ENCODE measurements at regions not wholly inside any gene's neighbourhood (a gene's known extent, or its start where the extent isn't known, plus 50 kb on each side); places are given as distances from the start of the nearest gene placed in this dataset.

- no peaks in the 10 kb centered on the region for H3K4me1 ChIP-seq (ENCODE audit: control insufficient read depth, extremely low read depth, insufficient read depth, low read length)
- no peaks in the 10 kb centered on the region for H4K20me1 ChIP-seq (ENCODE audit: control insufficient read depth, extremely low read depth, insufficient read depth, low read length)
- no peak overlapping the region for H3K4me3 ChIP-seq (replicated peaks in 1 of 4; ENCODE audit: control extremely low read depth in 1 of 4, insufficient read depth in 1 of 4, low read depth in 3 of 4, low read length in 4 of 4)
- no peak overlapping the region for H2AFZ ChIP-seq (ENCODE audit: low read length)
- H3K79me2 ChIP-seq (ENCODE audit: control insufficient read depth, insufficient read depth, low read length): no peaks in the 10 kb centered on the region
- H3K27ac ChIP-seq (ENCODE audit: insufficient read depth, low read length): no peak overlapping the region
- no peaks in the 10 kb centered on the region for H3K9me3 ChIP-seq (ENCODE audit: control insufficient read depth, insufficient read depth, low read depth, low read length)
- H3K9ac ChIP-seq (ENCODE audit: insufficient read depth, low read length): no peak overlapping the region
- no peaks in the 10 kb centered on the region for H3K27me3 ChIP-seq (ENCODE audit: control insufficient read depth, insufficient read depth, low read length)
- H3K36me3 ChIP-seq (ENCODE audit: control insufficient read depth, insufficient read depth, low read length): no peaks in the 10 kb centered on the region
- H3K4me2 ChIP-seq (ENCODE audit: extremely low read depth, insufficient read depth, low read length): no peak overlapping the region
- DNase-seq (ENCODE audit: low read depth in 2 of 2): no peak
- TF ChIP-seq EZH2 (IDR thresholded peaks at IDR 0.05; ENCODE audit: low read length, missing control alignments): no peak
- no peak for TF ChIP-seq CTCF (conservative IDR thresholded peaks at IDR 0.05 in 1 of 2, IDR thresholded peaks at IDR 0.05 in 1 of 2; ENCODE audit: low read depth in 1 of 2, low read length in 2 of 2)
Observed at GRCh38 chr12:46701356-46701755, 124.4 kb downstream of the SLC38A4 start.

GRCh38 chr12:46699986-46700385, 125.8 kb downstream of the SLC38A4 start:
- no peaks in the 10 kb centered on the region for H4K20me1 ChIP-seq (ENCODE audit: control insufficient read depth, extremely low read depth, insufficient read depth, low read length)
- no peaks in the 10 kb centered on the region for H3K9me3 ChIP-seq (ENCODE audit: control insufficient read depth, insufficient read depth, low read depth, low read length)

GRCh38 chr12:46698003-46698402, 127.8 kb downstream of the SLC38A4 start:
- DNase-seq (ENCODE audit: low read depth in 2 of 2): no peak
- H3K27ac ChIP-seq (ENCODE audit: insufficient read depth, low read length): no peak overlapping the region
- no peaks in the 10 kb centered on the region for H3K9me3 ChIP-seq (ENCODE audit: control insufficient read depth, insufficient read depth, low read depth, low read length)
- H4K20me1 ChIP-seq (ENCODE audit: control insufficient read depth, extremely low read depth, insufficient read depth, low read length): no peaks in the 10 kb centered on the region
- no peaks in the 10 kb centered on the region for H3K4me1 ChIP-seq (ENCODE audit: control insufficient read depth, extremely low read depth, insufficient read depth, low read length)
- no peaks in the 10 kb centered on the region for H3K36me3 ChIP-seq (ENCODE audit: control insufficient read depth, insufficient read depth, low read length)
- H3K79me2 ChIP-seq (ENCODE audit: control insufficient read depth, insufficient read depth, low read length): no peaks in the 10 kb centered on the region
- H3K9ac ChIP-seq (ENCODE audit: insufficient read depth, low read length): no peak overlapping the region
- no peak overlapping the region for H2AFZ ChIP-seq (ENCODE audit: low read length)
- H3K4me3 ChIP-seq (replicated peaks in 1 of 4; ENCODE audit: control extremely low read depth in 1 of 4, insufficient read depth in 1 of 4, low read depth in 3 of 4, low read length in 4 of 4): no peak overlapping the region
- no peak overlapping the region for H3K4me2 ChIP-seq (ENCODE audit: extremely low read depth, insufficient read depth, low read length)
- no peaks in the 10 kb centered on the region for H3K27me3 ChIP-seq (ENCODE audit: control insufficient read depth, insufficient read depth, low read length)
- TF ChIP-seq EZH2 (IDR thresholded peaks at IDR 0.05; ENCODE audit: low read length, missing control alignments): no peak
- no peak for TF ChIP-seq CTCF (conservative IDR thresholded peaks at IDR 0.05 in 1 of 2, IDR thresholded peaks at IDR 0.05 in 1 of 2; ENCODE audit: low read depth in 1 of 2, low read length in 2 of 2)

More at GRCh38 chr12:46699986-46700385, 125.8 kb downstream of the SLC38A4 start:
- no peaks in the 10 kb centered on the region for H3K27me3 ChIP-seq (ENCODE audit: control insufficient read depth, insufficient read depth, low read length)
- no peaks in the 10 kb centered on the region for H3K36me3 ChIP-seq (ENCODE audit: control insufficient read depth, insufficient read depth, low read length)
- no peak overlapping the region for H3K4me3 ChIP-seq (replicated peaks in 1 of 4; ENCODE audit: control extremely low read depth in 1 of 4, insufficient read depth in 1 of 4, low read depth in 3 of 4, low read length in 4 of 4)
- H3K9ac ChIP-seq (ENCODE audit: insufficient read depth, low read length): no peak overlapping the region
- no peaks in the 10 kb centered on the region for H3K79me2 ChIP-seq (ENCODE audit: control insufficient read depth, insufficient read depth, low read length)
- no peak overlapping the region for H3K4me2 ChIP-seq (ENCODE audit: extremely low read depth, insufficient read depth, low read length)
- no peak overlapping the region for H3K27ac ChIP-seq (ENCODE audit: insufficient read depth, low read length)
- TF ChIP-seq CTCF (conservative IDR thresholded peaks at IDR 0.05 in 1 of 2, IDR thresholded peaks at IDR 0.05 in 1 of 2; ENCODE audit: low read depth in 1 of 2, low read length in 2 of 2): no peak
- no peak for TF ChIP-seq EZH2 (IDR thresholded peaks at IDR 0.05; ENCODE audit: low read length, missing control alignments)
- no peaks in the 10 kb centered on the region for H3K4me1 ChIP-seq (ENCODE audit: control insufficient read depth, extremely low read depth, insufficient read depth, low read length)
- H2AFZ ChIP-seq (ENCODE audit: low read length): no peak overlapping the region
- DNase-seq (ENCODE audit: low read depth in 2 of 2): no peak
